GM23338 (cell line): ENCODE measurements at regions not wholly inside any gene's neighbourhood (a gene's known extent, or its start where the extent isn't known, plus 50 kb on each side); places are given as distances from the start of the nearest gene placed in this dataset.

Experiments used
- EZH2phosphoT487 ChIP-seq: fragments of 200-600 bp; sonication (generic); IDR thresholded peaks from one replicate; pipeline ENCODE4 v1.8.1; 2018; ENCODE audit warnings: antibody characterized with exemption; ENCODE audit not compliant: unreplicated experiment
- TF ChIP-seq, protein P1 (sequence below), 2 experiments: fragments of 200-600 bp in 1 of 2; sonication (generic) in 1 of 2; conservative IDR thresholded peaks; 2 replicates each; pipeline versions ENCODE4 v1.5.1 to v1.6.1; 2016 to 2017; ENCODE audit warnings: antibody characterized with exemption in 2 of 2, low read depth in 2 of 2, mild to moderate bottlenecking in 2 of 2, moderate library complexity in 1 of 2

DNA sequence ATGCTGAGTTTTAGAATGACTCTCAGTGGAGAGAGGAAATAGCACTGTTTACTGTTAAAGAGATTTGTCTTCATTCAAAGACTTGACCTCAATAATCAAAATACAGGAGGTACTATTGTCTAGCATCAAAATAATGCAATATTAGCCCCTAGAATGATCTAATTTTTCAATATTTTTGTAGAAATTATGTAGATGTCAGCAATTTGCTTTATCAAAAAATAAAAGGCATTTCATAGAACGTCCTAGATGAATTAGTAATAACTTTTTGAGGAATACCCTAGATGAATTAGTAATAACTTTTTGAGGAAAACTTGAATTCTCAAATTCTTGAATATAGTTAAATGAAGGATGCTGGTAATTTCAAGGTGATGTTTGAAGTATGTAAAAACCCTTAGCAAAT lies 1252.1 kb upstream of the CADM2 start:
- no peak for TF ChIP-seq EZH2phosphoT487
- TF ChIP-seq, protein P1, sequence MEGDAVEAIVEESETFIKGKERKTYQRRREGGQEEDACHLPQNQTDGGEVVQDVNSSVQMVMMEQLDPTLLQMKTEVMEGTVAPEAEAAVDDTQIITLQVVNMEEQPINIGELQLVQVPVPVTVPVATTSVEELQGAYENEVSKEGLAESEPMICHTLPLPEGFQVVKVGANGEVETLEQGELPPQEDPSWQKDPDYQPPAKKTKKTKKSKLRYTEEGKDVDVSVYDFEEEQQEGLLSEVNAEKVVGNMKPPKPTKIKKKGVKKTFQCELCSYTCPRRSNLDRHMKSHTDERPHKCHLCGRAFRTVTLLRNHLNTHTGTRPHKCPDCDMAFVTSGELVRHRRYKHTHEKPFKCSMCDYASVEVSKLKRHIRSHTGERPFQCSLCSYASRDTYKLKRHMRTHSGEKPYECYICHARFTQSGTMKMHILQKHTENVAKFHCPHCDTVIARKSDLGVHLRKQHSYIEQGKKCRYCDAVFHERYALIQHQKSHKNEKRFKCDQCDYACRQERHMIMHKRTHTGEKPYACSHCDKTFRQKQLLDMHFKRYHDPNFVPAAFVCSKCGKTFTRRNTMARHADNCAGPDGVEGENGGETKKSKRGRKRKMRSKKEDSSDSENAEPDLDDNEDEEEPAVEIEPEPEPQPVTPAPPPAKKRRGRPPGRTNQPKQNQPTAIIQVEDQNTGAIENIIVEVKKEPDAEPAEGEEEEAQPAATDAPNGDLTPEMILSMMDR (conservative IDR thresholded peaks at IDR 0.05; ENCODE audit: low read depth in 2 of 2): no peak
